ENCODE measurements at regions not wholly inside any gene's neighbourhood (a gene's known extent, or its start where the extent isn't known, plus 50 kb on each side); places are given as distances from the start of the nearest gene placed in this dataset.

- H3K4me3 ChIP-seq (replicated peaks in 1 of 2; ENCODE audit: low read depth in 2 of 2, low read length in 2 of 2), result no peak overlapping the region
- DNase-seq (ENCODE audit: low read depth in 2 of 2), result no peak
- no peak for TF ChIP-seq CTCF (IDR thresholded peaks at IDR 0.05; ENCODE audit: low read depth, low read length)
Measured at GRCh38 chr15:96413657-96414056, 83.2 kb downstream of the NR2F2 start.

- no peak for TF ChIP-seq CTCF (IDR thresholded peaks at IDR 0.05; ENCODE audit: low read depth, low read length)
- H3K4me3 ChIP-seq (replicated peaks in 1 of 2; ENCODE audit: low read depth in 2 of 2, low read length in 2 of 2), result no peak overlapping the region
- DNase-seq (ENCODE audit: low read depth in 2 of 2), result no peak
Measured at GRCh38 chr15:96414875-96415274, 84.4 kb downstream of the NR2F2 start.

- TF ChIP-seq CTCF (IDR thresholded peaks at IDR 0.05; ENCODE audit: low read depth, low read length), result no peak
- DNase-seq (ENCODE audit: low read depth in 2 of 2), result no peak
- H3K4me3 ChIP-seq (replicated peaks in 1 of 2; ENCODE audit: low read depth in 2 of 2, low read length in 2 of 2), result no peak overlapping the region
Measured at GRCh38 chr15:96415513-96416217, 85.2 kb downstream of the NR2F2 start.

DNA sequence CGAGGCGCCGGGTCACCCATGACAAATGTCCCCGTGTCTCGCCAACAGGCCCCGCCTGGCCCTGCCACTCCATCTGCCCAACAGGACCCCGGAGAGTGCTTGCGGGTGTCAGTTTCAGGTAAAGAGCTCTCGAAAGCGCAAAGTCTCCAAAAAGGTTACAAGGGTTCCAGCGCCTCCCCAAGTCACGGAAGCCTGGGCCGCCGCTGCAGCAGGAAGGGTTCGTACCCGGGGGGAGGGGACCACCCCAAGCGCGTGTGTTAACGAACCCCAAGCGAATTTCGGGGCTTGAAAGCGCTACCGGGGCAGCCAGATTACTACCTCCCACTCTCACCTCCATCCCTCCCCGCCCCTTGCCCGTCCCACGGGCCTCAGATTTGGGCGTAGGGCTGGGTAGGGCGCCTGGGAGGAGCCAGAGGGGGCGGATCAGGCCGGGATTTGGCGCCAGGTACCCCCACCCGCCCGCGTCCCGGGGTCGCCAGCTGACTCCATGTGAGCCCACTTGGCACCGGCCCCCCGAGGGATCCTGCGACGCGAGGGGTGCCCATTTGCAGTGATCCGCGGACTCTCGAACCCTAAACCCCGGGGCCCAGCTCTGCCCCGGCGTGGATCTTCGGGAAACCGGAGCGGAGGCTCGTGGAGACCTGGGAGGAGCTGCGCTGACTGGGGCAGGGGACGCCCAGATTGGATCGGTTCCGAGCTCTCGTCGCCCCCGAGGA lies 85.9 kb downstream of the NR2F2 start:
- DNase-seq (ENCODE audit: low read depth in 2 of 2), result no peak
- H3K4me3 ChIP-seq (replicated peaks in 1 of 2; ENCODE audit: low read depth in 2 of 2, low read length in 2 of 2), result peak overlapping the region in 1 of 2 donors; percentile 42

DNA sequence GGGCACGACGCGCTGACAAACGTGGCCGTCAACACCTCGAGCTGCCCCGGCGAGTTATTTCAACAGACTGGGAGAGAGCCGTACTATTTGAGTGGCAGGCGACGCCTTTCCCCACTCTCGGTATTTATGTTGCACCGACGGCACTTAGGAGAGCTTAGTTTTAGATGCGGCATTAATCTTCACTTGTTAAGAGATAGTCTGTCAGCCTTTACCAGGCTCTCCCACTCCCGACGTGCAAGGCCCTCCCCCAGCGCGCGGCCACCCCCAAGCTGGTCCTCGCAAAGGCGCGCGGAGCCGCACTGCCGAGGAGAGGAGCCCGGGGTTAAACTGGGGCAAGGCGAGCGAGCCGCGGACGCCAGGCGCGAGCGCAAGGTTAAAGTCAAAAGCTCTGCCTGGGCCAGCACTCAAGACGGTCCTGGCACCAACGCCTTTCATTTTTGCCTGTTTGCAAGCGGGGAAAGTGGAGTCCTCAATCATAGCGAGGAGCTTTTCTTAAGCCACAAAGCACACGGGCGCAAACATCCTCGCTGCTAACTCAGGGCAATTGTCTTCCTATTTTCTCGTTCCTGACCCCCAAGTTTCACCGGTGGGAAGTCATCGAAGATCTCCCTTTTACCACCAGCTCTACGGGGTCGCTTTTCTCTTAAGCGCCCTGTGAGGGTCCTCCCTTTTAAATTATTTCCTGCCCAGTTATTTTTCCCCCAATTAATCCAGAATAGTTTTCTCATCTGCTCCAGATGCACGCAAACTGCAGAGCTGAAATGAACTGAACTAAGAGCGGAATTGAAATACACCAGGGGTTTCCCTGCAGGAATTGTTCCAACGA lies 86.6 kb downstream of the NR2F2 start:
- no peak for TF ChIP-seq CTCF (IDR thresholded peaks at IDR 0.05; ENCODE audit: low read depth, low read length)
- peak; percentile 22 to 23 for DNase-seq (ENCODE audit: low read depth in 2 of 2)
- peak overlapping the region in 1 of 2 donors; percentile 42 for H3K4me3 ChIP-seq (replicated peaks in 1 of 2; ENCODE audit: low read depth in 2 of 2, low read length in 2 of 2)

More for the DNA sequence above, 85.9 kb downstream of the NR2F2 start:
- TF ChIP-seq CTCF (IDR thresholded peaks at IDR 0.05; ENCODE audit: low read depth, low read length), result no peak

DNA sequence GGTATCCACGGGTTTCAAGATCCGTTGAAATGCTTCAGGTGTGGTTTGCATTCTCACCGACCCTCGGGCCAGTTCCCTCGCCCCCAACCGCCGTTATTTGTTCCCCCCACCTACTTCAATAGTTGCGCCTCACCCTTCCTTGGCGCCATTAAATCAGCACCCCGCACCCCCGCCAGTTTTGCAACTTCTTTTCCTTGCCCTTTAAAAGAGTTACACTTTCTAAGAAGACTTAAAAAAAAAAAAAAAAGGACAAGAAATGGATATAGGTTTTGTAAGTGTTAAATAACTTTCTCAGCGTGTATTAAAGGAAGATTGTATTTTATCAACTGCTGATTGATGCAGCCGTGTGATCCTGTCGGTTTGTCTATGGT lies 87.2 kb downstream of the NR2F2 start:
- TF ChIP-seq CTCF (IDR thresholded peaks at IDR 0.05; ENCODE audit: low read depth, low read length), result no peak
- no peak for DNase-seq (ENCODE audit: low read depth in 2 of 2)

More for the DNA sequence above, 87.2 kb downstream of the NR2F2 start:
- H3K4me3 ChIP-seq (replicated peaks in 1 of 2; ENCODE audit: low read depth in 2 of 2, low read length in 2 of 2), result no peak overlapping the region

Data from cardiac fibroblast (primary cell).